ENCODE measurements at regions not wholly inside any gene's neighbourhood (a gene's known extent, or its start where the extent isn't known, plus 50 kb on each side); places are given as distances from the start of the nearest gene placed in this dataset.
"Not testable (repeated sequence)": the region's sequence is repeated elsewhere in the genome, so short reads cannot be mapped to it uniquely, and the experiment has no call there.

DNA sequence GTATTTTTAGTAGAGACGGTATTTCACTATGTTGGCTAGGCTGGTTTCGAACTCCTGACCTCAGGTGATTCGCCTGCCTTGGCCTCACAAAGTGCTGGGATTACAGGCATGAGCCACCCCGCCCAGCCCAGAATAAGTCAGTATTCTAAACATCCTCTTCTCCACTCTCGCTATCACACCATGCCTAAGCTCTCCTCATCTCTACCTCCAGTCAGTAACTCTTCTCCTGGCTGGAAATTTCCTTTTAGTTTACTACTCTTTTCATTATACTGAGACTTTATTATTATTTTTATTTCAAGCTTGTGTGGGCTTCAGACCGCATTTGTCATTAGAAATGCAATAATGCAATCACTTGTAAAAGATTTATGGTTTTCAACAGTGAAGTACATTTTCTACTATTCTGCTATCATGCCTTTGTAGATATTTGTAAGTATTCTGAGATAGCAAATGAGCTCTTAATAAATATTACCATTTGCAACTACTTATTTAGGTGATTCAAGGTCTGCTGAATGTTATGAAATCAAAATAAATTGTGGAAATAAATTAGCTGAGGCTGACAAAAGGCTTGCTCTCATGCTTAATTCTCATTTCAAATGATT is 617.3 kb upstream of the GOT2 start:
- no peak for DNase-seq

DNA sequence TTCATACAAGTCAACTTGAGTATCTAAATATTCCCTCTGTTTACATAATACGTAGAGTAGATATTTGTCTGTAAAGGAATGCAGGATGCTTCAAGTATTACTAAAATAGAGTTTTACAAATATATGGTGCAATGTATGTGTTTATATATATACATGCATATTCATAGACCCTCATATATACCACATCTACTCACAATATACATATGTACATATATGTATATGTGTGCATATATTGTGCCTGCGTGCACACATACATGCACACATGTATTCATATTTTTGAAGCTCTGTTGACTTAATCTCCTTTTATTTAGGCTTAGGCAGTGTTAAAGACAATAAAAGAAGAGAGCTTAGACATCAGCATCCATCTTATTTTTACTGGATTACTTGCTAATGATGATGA is 616.6 kb upstream of the GOT2 start:
- no peak for DNase-seq

DNA sequence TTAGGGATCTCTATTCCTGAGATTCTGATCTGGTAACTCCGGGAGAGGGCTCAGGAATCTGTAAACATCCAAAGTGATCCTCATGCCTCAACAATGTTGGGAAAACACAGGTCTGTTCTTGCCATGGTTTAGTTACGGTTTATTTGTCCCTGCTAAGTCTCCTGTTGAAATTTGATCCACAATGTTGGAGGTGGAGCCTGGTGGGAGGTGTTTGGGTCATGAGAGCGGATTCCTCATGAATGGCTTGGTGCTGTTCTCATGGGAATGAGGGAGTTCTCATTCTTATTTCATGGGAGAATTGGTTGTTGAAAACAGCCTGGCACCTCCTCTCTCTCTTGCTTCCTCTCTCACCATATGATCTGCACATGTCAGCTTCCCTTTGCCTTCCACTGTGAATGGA is 608.6 kb upstream of the GOT2 start:
- no peak for DNase-seq

DNA sequence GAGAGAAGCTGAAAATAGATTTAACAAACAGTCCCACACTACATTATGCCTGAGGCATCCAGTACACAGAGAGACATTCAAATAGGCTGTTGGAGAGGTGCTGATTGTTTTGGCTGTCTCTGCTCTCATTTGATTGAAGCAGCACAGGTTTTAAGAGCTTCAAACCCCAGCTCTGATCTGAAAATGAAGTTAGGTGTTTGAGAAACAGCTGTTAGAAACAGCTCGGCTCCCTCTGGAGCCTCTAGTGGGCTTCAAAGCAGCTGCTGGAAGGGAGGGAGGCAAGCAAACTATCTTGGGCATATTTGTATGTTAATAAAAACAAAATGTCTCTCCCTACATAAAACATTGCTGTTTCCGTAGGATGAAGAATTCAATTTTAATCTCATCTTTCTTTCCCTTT is 607.3 kb upstream of the GOT2 start:
- no peak for DNase-seq

DNA sequence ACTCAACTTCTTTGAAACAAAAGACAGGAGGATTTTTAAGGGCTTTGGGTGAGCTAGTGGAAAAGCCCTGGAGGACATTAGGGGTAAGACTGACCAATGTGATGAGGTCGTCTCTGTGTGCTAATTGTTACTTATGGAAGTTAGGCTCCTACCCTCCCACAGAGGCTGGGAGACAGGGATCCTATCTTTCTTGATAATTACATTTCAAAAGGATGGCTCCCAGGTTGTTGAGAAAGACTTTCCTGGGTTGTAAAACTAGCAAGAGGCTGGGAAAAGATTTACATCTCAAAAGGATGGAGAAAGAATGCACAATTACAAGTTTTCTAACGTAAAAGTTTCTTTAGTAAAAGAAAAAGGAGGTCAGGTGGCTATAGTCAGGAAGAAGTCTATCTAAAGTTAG is 605.8 kb upstream of the GOT2 start:
- DNase-seq: no peak

DNA sequence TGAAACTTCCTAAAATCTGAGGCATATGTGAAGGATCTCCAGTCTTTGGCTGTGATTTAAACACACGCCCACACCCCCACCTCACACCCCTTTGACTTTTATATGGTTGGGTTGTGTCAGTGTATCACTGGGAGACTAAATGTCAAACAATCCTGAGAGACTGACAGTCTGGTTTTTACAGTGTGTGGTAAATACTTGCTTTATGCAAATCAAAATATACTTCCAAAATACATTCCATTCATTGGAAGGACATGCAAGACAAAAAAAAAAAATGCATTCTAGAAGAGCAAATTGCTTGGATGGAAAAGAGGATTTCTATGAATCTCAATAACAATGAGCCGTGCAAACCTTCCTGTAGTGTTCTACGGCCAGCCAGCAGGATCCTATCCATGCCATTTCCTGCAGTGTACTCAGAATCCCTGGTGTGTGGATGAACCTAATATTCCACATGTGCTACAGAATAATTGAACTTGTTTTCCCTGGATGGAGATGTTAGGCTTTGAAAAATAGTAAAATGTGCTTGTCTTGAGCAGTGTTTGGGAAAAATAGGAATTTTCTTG is 602.1 kb upstream of the GOT2 start:
- no peak for DNase-seq

DNA sequence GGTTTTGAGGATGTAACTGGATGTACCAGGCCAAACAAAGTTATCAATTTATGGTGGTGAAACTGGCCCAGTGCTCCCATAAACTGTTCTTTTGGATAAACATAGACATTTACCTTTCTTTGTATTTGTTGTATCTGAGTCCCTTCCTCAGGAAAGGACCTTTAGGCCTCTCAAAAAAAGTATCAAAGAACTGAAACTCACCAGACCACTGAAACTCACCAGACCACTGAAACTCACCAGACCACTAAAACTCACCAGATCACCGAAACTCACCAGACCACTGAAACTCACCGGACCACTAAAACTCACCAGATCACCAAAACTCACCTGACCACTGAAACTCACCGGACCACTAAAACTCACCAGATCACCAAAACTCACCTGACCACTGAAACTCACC is 597.6 kb upstream of the GOT2 start:
- not testable (repeated sequence) for DNase-seq

DNA sequence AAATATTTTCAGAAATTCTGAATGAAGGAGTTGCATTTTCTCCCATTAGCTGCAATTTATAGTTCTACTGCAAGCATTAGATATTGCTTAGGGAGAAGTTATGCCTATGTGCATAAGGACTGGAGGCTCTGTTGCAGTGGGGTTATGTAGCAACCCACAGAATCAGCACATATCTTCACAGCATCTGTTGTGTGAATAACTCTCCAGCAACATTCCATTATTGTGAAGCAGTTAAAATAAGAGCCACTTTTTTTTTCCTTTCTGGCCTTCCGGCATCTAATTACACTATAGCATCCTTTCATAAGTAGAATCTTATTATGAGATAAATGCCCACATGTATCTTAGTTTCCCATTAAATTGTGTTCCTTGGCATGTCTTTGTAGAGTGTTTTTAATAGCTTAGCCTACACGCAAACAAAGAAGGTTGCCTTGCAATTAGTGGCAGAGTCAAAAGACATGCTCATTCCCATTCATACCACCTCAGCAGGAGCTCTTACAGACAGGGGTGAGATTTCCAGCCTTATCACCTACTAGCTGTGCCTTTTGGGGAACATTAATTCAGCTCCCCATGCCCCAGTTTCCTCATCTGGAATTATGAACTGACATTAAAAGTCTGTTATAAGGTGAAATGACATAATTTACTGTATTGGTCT is 596.0 kb upstream of the GOT2 start:
- DNase-seq: no peak

DNA sequence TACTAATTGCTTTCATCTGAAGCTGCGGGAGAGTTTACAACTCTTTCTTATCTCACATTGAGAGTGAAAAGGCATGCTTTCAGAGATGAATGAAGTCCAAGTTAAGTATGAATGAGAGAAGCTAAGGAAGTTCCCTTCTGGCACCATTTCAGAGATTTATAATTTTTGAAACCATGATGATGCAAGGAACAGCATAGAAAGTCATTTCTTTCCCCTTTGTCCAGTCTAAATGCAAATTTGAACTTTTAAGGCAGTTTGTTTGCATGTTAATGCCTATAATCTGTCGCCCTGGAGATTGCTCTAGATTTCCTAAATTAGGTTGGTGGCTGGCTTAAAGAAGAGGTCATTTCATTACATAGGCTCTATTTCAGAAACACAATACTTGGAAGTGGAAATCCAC is 594.8 kb upstream of the GOT2 start:
- no peak for DNase-seq

DNA sequence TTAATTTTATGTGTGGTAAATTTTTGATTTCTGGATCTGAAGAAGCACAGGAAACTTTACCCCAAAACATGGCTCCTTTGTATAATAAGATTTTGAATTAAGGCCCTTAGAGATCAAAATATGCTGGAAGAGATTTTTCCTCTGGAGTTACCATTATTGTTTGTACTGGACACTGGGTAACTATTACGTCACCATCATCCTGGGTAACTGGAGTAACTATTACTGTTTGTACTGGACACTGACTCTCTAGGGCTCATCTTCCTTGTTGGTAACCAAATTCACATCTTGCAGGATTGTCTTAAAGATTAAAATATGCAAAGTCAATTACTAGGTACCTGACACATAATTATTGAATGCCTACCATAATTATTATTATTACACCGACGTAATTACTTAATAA is 593.8 kb upstream of the GOT2 start:
- DNase-seq: no peak

DNA sequence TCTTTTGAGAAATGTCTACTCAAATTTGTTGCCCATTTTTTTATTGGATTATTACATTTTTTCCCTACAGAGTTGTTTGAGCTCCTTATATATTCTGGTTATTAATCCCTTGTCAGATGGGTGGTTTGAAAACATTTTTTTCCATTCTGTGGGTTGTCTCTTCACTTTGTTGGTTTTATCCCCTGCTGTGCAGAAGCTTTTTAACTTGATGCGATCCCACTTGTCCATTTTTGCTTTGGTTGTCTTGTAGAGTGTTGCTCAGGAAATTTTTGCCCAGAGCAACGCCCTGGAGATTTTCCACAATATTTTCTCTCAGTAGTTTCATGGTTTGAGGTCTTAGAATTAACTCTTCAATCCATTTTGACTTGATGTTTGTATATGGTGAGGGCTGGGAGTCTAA is 592.8 kb upstream of the GOT2 start:
- no peak for DNase-seq

DNA sequence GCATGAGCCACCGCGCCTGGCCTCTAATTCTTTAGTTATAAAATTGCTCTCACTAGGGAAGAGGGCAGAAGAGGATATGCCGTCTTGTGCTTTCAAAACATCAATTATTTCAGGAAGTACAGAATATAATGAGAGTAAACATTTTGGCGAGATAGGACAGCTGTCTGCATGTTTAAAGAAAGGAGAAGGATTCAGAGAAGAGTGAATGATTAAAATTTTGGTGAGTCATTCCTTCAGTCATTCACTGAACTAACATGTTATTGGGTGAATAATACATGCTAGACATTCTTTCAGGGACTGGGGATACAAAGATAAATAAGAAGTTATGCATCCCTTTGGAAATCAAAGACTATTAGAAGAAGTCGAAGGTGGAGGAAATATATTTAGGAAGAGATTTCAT is 590.3 kb upstream of the GOT2 start:
- DNase-seq: no peak

DNA sequence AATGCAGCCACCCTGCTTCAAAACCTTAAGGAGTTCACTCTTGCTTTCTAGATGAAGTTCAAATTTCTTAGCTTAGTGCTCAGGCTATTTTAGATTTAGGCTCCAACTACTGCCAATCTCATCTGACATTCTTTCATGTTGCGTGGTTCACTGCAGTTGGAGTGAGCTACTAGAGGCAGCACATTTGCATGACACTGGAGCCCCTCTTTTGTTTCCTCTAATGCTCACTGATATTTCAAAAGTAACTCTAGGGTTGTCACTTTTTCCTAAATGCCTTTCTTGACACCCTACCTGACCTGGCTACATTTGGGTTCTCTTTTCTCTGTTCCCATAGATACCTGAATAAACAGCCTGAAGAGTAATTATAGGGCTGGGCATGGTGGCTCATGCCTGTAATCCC is 586.5 kb upstream of the GOT2 start:
- no peak for DNase-seq

DNA sequence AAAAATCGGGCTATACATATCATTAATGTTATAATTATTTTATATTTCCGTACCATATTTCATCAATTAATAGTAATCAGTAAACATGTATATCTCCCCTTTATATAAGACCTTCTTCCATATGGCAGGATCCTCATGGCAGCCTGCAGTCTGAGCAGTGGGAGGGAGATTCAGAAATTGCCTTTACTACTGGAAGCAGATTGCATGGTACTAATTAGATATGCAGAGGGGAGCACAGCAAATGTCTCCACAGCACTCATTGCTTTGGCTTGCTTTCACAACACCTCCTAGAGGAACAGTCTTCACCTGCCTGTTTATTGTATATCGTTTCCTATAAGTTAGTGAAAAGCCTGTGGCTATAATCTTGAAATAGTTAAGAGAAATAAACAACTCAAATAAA is 585.8 kb upstream of the GOT2 start:
- no peak for DNase-seq

DNA sequence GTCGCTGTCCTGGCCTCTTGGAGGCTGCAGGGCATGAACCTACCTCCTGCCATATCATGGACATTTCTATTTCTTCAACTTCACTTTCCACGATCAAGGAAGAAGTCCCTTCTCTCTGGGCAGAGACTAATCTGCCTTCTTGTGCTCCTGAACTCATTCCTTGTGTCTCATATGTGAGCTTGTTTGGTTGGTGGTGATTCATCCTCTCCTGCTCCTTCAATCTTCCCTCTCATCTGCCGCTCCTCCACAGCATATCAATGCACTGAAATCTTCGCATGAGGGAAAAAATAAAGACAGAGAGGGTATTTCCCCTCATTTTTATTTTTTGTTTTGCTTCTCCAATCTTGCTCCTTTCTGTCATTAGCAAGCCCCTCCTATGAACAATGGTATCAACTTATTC is 571.7 kb upstream of the GOT2 start:
- DNase-seq: no peak

DNA sequence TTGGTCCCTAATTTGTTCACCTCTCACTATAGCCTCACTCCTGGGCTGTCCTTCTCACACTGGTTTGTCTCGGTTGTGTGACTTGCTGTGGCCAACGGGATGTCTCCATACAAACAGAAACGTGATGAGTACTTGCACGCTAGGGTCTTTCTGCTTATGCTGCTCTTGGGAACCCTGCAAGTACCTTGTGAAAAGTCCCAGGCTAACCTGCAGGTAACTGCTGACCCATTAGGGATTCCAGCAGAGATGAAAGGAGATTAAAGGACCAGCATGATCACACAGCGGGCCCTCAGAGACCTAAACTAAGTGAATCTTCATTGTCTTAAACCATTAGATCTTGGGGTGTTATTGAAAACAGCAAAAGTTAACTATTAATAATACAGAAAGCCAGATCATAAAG is 562.8 kb upstream of the GOT2 start:
- no peak for DNase-seq

DNA sequence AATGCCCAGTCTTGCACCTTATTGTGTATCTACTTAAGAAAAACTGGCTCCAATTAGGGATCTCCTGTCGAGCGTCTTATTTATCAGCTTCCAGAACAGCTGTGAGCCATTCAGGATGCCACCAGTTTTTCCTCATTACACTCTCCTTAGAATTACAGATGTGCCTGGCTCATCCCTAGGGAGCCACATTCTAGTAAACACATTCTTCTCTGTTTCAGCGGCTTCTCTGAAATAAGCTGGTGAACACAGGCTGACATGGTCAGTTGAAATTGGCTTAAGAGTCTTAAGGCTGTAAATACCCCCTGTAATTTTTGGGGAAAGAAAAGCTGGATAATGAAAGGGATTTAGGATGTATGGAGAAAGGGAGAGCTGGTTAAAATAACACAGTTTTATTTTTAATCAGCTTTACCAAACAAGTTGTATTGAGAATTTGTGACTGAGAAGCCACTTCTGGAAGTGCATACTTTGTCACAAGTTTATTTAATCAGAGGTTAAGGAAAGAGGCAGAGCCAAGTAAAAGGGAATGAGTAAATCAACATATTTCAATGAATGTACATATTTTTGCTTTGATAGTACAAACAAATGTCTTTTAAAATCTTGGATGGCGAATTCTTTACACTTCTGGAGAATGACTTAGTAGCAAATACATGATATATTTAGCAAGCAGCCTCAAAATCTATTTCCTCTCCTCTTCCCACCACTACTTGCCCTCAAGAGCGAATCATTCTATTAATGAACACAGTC is 562.0 kb upstream of the GOT2 start:
- no peak for DNase-seq

DNA sequence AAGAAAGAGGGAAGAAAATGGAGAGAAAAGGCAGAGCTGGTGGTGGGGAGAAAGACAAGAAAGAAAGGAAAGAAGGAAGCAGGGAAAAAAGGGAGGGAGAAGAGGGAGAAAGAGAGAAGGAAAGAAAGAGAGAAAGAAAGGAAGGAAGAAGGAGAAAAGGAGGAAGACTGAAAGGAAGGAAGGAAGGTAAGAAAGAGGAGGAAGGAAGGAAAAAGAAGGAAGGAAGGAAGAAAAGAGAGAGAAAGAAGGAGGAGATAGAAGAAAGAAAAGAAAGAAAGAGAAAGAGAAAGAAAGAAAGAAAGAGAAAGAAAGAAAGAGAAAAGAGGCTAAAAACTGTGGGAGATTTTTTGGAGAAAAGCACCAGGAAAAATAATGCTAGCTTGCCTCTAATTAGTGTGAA is 561.4 kb upstream of the GOT2 start:
- DNase-seq: no peak

DNA sequence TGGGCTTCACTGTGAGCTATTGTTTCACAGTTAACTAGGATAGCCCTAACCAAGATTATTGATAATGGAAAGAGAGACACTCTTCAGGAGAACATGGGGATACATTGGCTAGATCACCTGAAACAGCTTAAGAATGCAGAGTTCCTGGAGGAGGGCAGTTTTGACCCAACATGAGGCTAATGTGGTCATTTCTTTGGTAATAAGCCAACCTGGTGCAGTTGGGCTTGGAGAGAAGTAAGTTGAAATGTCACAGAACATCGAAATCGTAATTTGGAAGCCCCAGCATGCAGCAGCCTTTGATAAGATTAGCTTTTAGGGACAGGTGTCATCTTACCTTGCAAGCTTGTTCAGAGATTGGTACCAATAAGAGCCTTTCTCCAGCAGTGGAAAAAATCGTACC is 556.6 kb upstream of the GOT2 start:
- DNase-seq: no peak

DNA sequence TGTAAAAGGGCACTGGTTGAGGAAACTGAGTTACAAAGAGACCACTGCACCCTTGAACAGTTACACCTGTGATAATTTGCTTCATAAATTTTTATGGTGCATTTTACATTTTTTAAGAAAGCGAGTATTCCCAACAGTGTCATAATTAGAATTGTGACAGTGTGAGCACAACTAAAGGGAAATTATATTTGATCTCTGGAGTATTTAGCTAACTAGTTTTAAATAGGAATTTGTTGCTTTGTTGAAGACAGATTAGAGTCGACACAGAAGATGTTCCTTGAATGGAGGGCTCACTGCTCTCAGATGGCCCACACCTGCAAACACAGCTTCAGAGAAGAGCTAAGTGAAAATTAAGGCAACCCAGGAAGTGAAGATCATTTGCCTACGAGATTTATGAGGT is 555.0 kb upstream of the GOT2 start:
- DNase-seq: no peak

DNA sequence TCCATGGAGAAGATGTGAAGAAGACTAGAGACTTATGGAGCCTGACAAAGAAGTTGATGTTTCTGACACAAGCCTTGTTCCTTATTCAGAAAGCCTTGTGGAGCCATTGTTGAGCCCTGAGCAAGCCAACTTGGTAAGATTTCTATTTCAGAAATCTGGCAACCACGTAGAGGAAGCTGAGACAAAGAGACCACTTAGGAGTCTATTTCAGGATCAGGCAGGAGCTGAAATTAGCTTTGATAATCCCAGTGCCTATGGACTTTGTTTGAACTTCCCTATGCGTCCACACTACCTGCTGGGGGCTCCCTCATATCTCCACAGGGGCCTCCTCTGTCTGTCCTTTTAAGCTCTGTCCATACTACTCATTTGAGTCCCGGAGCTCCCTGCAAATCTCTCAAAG is 540.0 kb upstream of the GOT2 start:
- no peak for DNase-seq

DNA sequence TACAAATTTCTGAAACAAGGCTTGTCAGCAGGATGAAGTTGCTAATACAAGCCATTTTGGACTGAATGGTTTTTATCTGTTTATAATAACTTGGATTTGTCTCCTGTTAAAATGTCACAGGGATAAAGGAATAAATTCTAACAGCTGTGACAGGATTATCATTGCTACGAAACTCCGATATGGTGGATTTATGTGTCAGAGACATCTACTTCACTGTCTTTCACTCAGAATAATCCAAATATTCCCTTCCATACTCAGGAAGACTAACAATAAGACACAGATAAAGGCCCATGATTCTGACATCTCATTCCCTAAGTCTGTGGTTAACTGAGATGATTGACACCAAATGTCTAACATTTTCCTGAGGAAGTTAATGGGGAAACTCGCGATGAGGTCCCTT is 529.8 kb upstream of the GOT2 start:
- no peak for DNase-seq

DNA sequence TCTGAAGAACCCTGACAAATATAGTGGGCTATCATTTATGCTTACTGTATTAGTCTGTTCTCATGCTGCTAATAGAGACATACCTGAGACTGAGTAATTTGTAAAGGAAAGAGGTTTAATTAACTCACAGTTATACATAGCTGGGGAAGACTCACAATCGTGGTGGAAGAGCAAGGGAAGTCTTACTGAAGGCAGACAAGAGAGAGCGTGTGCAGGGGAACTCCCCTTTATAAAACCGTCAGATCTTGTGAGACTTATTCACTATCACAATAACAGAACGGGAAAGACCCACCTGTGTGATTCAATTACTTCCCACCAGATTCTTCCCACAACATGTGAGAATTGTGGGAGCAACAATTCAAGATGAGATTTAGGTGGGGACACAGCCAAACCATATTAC is 526.8 kb upstream of the GOT2 start:
- no peak for DNase-seq

DNA sequence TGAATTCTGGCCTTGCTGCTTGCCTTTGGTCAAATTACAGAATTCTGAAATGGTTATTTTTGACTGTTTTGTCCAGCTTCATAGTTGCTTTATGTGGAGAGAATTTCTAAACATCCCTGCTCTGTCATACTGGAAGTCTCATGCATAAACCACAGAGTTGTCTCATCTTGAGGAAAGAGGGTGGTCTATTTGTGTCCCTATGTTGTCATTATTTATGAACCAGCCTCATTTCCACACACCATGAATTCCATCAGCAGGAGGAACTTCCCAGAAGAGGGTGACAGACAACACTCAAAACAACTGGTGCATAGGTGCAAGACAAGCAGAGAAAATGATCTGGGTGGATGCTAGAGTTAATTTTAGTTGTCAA is 525.8 kb upstream of the GOT2 start:
- DNase-seq: no peak
